ENCODE measurements at regions not wholly inside any gene's neighbourhood (a gene's known extent, or its start where the extent isn't known, plus 50 kb on each side); places are given as distances from the start of the nearest gene placed in this dataset.

DNA sequence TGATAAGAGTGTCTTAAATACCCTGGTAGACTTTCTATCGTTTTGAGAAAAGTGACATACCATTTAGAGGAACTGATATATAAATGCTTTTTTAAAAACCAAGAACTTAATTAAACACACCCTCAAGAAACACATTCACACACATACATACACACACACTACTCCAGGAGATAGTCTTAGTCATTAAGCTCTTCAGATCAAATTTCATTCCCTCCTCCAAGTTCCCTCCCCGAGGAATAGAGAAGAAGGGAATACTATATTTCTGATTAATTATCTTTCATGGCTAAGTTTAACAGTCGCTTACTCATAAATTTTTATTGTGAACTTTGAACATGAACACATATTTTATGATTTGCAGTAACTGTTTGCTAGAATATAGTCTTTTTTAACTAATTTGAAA lies 1109.5 kb downstream of the SLITRK1 start:
- TF ChIP-seq CTCF (conservative IDR thresholded peaks at IDR 0.05; ENCODE audit: low read depth, low read length) (no peak), EZH2 (IDR thresholded peaks at IDR 0.05; ENCODE audit: low read length, unreplicated experiment) (no peak)
